Activated CD4-positive, CD25-positive, alpha-beta regulatory T cell treated with anti-CD3 and anti-CD28 coated beads, Interleukin-2, amount 50 U/mL, for 16 hours (primary cell): ENCODE measurements at regions not wholly inside any gene's neighbourhood (a gene's known extent, or its start where the extent isn't known, plus 50 kb on each side); places are given as distances from the start of the nearest gene placed in this dataset.
A peak's percentile ranks its signal among the peaks of the same experiment; 100 is the strongest.
"Not testable (repeated sequence)": the region's sequence is repeated elsewhere in the genome, so short reads cannot be mapped to it uniquely, and the experiment has no call there.

ENCODE experiments used
- DNase-seq: peaks from one replicate; pipeline ENCODE4 v3.0.0-alpha.2; 2020; ENCODE audit warnings: low read depth, low spot score

DNA sequence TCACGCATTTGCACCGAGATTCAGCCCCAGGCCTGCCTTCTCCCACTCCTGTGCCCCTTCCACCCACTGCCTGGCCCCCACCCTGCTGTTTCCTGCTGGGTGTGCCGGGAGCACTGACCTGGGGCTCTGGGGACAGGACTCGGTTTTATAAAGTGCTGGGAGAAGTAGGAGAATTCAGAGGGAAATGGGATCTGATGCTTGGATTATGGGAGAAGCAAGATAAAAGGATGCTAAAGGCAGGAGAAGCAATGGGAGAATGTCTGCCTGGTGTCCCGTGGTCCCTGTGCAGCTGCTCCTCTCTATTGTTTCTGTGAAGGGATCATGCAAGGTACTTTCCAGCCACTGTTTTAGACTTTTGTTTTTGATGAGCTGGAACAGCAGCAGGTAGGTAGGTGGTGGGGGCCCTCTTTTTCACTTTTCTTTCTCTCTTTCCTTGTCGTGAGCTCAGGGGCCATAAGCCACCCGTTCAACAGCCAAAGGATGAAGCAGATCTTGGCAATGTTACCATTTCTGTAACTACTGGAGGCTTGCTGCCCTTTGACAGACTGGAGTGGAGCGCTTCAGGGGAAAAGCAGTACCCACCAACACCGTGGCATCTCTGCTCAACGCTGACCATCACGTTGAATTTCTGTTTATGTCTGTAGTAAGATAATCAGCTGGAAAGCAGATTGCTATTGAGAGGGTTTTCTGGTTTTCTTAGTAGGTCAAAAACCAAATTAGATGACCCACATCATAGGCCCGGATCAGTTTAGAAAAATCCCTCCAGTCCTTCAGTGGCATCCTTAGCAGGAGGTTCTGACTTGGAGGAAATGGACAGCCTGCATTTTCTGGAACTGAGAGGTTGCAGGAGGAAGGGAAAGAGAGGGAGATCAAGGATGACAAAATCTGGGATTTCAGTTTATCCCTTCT lies 63.8 kb upstream of the ENPP6 start:
- no peak for DNase-seq

DNA sequence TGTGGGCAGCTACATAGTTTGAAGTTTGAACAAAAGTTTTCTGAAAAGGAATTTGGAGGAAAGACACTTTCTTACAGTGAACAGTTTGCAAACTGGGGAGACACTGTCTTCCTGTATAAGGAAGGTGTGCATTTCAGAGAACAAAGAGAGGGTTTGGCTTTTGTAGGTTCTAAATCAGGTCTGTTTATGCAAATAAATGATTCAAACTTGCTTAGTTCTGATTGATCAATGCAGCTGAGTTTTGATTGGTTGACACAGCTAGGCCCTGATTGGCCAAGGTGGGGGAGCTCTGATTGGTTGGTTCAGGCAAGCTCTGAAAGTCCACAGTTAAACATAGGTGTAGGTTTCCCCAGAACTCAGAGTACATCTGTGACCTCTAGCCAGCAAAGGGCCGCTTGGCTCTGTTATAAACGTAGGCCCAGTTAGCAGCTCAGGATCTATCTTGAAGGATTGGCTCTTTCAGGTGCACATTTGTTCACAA lies 63.0 kb upstream of the ENPP6 start:
- no peak for DNase-seq

DNA sequence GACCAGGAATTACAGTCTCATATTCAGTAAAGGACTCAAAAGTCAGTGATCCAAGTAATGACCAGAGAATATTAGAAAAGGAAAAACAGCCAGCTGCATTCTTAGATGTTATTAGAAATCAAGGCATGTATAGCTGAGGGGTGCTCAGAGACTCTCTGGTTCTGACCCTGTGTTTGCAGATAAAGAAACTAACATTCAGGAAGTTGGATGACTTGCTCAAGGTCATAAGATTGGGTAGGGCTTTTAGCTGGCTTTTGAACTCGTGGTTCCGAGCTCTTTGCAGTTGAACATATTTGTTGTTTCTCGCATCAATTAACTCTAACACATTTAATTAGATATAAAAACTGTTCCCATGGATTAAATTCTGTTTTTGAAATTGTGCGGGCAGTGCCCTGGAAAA lies 62.5 kb upstream of the ENPP6 start:
- DNase-seq = no peak

DNA sequence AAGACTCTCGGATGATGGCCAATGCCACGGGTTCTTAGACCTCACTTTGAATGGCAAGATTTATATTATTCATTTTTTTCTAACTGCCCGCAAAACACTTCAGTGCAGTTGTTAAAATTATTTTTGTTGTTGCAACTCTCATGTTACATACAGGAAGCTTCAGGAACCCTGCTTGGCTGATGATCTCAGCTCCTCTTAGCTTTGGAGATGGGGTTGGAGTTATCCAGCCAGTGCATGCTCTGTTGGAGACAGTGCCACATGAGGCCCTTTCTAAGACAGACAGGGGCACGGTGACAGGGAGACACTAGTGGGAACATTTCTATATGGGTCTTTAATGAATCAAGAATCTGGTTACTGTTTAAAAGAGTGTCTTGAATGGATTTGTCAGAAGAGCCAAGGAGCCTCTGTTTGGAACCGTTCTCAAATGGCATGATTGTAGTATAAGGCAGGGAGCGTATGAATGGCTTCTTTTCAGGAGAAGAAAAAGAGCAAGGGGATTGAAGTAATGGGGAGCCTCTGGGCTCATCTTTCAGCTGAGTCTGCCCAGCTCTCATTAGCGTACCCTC lies 61.9 kb upstream of the ENPP6 start:
- DNase-seq = no peak

- DNase-seq = not testable (repeated sequence)
These were observed 60.1 kb upstream of the ENPP6 start for GRCh38 chr4:184277769-184278168.

GRCh38 chr4:184277010-184277409 lies 59.3 kb upstream of the ENPP6 start:
- not testable (repeated sequence) for DNase-seq

DNA sequence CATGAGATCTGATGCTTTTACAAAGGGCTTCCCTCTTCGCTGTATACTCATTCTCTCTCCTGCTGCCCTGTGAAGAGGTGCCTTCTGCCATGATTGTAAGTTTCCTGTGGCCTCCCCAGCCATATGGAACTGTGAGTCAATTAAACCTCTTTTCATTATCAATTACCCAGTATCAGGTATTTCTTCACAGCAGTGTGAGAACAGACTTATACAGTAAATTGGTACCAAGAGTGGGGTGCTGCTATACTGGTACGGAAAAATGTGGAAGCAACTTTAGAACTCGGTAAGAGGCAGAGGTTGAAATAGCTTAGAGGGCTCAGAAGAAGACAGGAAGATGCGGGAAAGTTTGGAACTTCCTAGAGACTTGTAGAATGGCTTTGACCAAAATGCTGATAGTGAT lies 58.7 kb upstream of the ENPP6 start:
- not testable (repeated sequence) for DNase-seq

GRCh38 chr4:184275766-184276165 lies 58.1 kb upstream of the ENPP6 start:
- DNase-seq = no peak

DNA sequence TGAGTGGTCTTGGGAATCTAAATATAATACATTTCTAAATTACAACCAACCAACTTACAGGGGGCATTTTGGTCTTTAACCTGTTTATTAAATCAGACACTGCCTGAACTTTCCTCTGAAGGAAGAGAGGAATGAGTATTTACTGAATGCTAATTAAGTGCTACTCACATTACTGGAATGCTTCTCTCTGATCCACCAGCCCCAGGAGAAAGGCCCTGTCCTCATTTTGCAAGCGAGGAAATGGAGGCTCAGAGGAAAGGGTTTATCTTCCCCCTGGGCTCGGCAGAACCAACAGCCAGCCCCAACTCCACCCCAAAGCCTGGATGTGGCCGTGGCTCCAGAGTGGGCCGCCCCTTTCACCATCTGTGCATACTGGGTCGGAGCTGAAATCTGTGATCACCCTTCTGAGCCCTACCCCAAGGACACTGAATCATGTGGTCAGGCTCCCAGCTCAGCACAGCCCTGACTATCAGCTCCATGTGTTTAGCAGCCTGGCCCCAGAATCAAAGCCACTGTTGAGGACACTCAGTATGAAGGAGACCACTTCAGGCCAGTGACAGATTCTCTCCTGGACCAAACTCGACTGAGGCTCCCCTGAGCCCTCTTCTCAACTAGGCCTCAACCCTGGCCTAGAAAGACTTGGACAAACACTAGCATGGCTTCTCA lies 56.7 kb upstream of the ENPP6 start:
- no peak for DNase-seq

DNA sequence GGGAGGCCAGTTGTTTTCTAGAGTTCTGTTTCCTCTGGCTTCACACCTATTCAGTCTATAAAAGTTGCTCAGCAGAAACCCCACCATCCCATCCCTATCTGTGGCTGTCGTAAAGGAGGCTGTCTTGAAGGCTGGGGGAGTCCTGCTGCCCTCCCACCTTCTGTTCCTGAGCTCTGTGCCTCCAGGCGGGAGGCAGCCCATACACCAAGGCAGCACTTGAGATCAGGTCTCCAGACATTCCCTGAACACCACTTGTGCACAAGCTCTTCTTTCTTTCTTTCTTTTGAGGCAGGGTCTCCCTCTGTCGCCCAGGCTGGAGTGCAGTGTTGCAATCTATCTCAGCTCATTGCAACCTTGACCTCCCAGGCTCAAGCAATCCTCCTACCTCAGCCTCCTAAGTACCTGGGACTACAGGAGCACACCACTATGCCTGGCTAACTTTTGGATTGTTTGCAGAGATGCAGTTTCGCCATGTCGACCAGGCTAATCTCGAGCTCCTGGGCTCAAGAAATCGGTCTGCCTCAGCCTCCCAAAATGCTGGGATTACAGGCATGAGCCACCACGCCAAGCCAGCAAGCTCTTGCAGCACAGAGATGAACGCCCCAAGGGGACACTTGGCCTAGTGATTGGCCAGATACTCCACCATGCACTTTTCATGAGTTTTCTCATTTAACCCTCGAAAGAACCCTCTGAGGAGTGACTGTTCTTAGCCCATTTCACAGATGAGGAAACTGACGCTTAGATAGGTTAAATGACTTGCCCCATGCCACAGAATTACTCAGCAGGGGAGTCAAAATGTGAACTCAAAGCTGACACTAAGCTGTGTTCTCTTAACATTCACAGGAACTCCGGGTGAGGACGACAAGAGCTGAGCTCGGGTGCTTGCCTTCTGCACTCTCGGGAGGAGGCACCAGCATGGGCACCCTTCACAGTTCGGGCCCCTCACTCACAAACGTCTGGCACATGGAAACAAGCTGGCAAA lies 55.8 kb upstream of the ENPP6 start:
- no peak for DNase-seq

DNA sequence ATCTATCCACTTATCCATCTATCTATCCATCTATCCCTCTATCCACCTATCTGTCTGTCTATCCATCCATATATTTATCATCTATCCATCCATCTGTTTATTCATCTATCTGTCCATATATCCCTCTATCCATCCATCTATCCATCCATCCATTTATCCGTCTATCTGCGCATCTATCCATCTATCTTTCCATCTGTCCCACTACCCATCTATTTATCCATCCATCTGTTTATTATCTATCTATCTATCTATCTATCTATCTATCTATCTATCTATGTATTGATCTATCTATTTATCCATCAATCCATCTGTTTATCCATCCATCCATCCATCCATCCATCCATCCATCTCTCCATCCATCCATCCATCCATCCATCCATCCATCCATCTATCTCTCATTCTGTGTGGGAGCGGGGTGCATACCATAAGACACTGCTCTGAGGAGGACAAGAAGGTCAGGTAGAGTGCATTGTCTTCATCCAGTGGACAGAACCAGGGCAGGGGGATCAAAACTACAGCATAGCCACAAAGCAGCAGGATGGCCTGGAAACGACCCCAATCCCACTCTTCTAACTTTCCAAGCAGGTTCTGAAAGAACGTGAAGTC lies 53.2 kb upstream of the ENPP6 start:
- DNase-seq = no peak

DNA sequence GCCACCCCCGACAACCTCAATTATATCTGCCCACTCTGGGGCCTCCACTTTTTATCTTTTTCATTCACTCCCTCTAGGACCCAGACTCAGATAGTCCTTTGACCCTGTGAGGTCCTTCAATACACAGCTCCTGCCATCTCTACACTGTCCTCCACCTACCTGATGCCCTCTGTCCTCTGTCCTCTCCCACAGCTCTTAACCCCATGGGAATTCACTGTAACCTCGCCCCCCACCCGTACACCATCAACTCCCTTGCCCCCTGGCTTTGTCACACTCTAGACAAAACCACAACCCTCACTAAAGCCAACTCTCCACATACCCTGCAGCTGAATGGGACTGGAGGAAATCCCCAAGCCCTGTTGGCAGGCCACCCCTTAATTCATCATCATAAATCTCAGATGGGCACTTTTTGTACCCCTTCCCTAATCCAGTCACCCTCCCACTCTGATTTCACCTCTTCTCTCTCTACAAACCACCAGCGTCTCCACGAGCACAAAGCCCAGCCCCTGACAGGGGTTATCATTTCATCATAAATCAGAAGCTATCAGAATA lies 52.3 kb upstream of the ENPP6 start:
- DNase-seq = no peak

- no peak for DNase-seq
These were observed 51.0 kb upstream of the ENPP6 start for GRCh38 chr4:184268584-184269160.

GRCh38 chr4:184267673-184268583 lies 50.3 kb upstream of the ENPP6 start:
- DNase-seq = peak; percentile 47
